K562 (cell line): ENCODE measurements at regions not wholly inside any gene's neighbourhood (a gene's known extent, or its start where the extent isn't known, plus 50 kb on each side); places are given as distances from the start of the nearest gene placed in this dataset.

ENCODE experiments used
- ATAC-seq: fragments of 200-7000 bp; cut with Tn5 transposase; 3 replicates; pipeline ENCODE4 v1.9.1; 2020; ENCODE audit warnings: moderate library complexity
- BruUV-seq: library from RNA; stranded (reverse); fragments of 400-500 nt; replicated peaks from 2 replicates; lab custom pipeline; 2021; lab: Mats Ljungman, UMichigan
- CTCF ChIA-PET: fragments of 300-600 bp; formaldehyde crosslinking; extraction: SDS; loops from one replicate; lab custom pipeline; 2021; ENCODE audit warnings: low intra/inter-chr PET ratio; lab: Yijun Ruan, JAX
- POLR2A ChIA-PET: fragments of 300-600, 350-650 bp; sonication (Branson Sonifier 250); formaldehyde crosslinking; extraction: SDS; loops from one replicate; lab custom pipeline; 2021; ENCODE audit warnings: antibody characterized with exemption, inconsistent platforms; lab: Yijun Ruan, JAX
- DNase-seq, 4 experiments: peaks; one replicate each; pipeline versions ENCODE4 v3.0.0 to v3.0.0-alpha.2; 2011 to 2018; ENCODE audit warnings: low spot score in 3 of 4, mixed read lengths in 3 of 4; ENCODE audit errors: extremely low read depth in 1 of 4
- FAIRE-seq: peaks from 2 replicates; lab custom pipeline; 2011; peaks lifted over from hg19 to GRCh38; lab: Jason Lieb, UNC
- H2AFZ ChIP-seq: 2 replicates; pipeline ENCODE4 v1.6.0; 2011; ENCODE audit warnings: low read depth, low read length, control low read depth, inconsistent platforms
- H3K27ac ChIP-seq: fragments of 200-600 bp; 3 replicates; pipeline ENCODE4 v1.8.0; 2011; ENCODE audit warnings: low read depth, mild to moderate bottlenecking, control low read depth, inconsistent platforms, low read length, moderate library complexity, mixed read lengths; ENCODE audit errors: extremely low read depth
- H3K27me3 ChIP-seq, 2 experiments: fragments of 300-600 bp in 1 of 2; 2 replicates in 1 of 2; 3 replicates in 1 of 2; pipeline versions ENCODE4 v1.6.0 to v1.8.0; 2011; ENCODE audit warnings: inconsistent platforms in 2 of 2, low read length in 2 of 2, mild to moderate bottlenecking in 1 of 2, mixed read lengths in 1 of 2, moderate library complexity in 1 of 2; ENCODE audit not compliant: control insufficient read depth in 2 of 2, insufficient read depth in 2 of 2
- H3K36me3 ChIP-seq: fragments of 300-600 bp; 3 replicates; pipeline ENCODE4 v1.8.0; 2011; ENCODE audit warnings: mild to moderate bottlenecking, low read length, inconsistent platforms; ENCODE audit not compliant: control insufficient read depth, insufficient read depth
- H3K4me1 ChIP-seq, 2 experiments: fragments of 200-600 bp in 1 of 2; replicated peaks in 1 of 2; 2 replicates in 1 of 2; 3 replicates in 1 of 2; pipeline versions ENCODE4 v1.5.1 to v1.8.0; 2011; ENCODE audit warnings: inconsistent platforms in 2 of 2, low read length in 2 of 2, mild to moderate bottlenecking in 1 of 2, mixed read lengths in 1 of 2, moderate library complexity in 1 of 2; ENCODE audit not compliant: control insufficient read depth in 2 of 2, insufficient read depth in 2 of 2
- H3K4me2 ChIP-seq: 2 replicates; pipeline ENCODE4 v1.6.1; 2011; ENCODE audit warnings: low read length, control low read depth, inconsistent platforms, mixed read lengths; ENCODE audit not compliant: insufficient read depth
- H3K4me3 ChIP-seq: fragments of 200-600 bp; sonication (generic), shearing (Covaris generic); 2 replicates; pipeline ENCODE4 v1.5.1; 2016; ENCODE audit warnings: control low read depth, inconsistent platforms
- H3K79me2 ChIP-seq: fragments of 200-600 bp; 3 replicates; pipeline ENCODE4 v1.8.0; 2011; ENCODE audit warnings: low read length, inconsistent platforms; ENCODE audit not compliant: control insufficient read depth, insufficient read depth
- H3K9ac ChIP-seq, 2 experiments: 2 replicates each; pipeline versions ENCODE4 v1.6.0 to v1.6.1; 2011; ENCODE audit warnings: low read depth in 2 of 2, low read length in 2 of 2, control low read depth in 1 of 2, inconsistent platforms in 1 of 2, mild to moderate bottlenecking in 1 of 2, mixed read lengths in 1 of 2; ENCODE audit not compliant: insufficient read depth in 1 of 2
- H3K9me1 ChIP-seq: one replicate; pipeline ENCODE4 v1.6.0; 2011; ENCODE audit warnings: inconsistent platforms, mild to moderate bottlenecking, low read length, moderate library complexity; ENCODE audit not compliant: control insufficient read depth, insufficient read depth
- H3K9me3 ChIP-seq: replicated peaks from 2 replicates; pipeline ENCODE4 v1.5.1; 2011; ENCODE audit warnings: low read depth, low read length, inconsistent platforms; ENCODE audit not compliant: control insufficient read depth, insufficient read depth
- H4K20me1 ChIP-seq: replicated peaks from 2 replicates; pipeline ENCODE4 v1.6.1; 2011; ENCODE audit warnings: low read length, inconsistent platforms, mixed read lengths; ENCODE audit not compliant: control insufficient read depth, insufficient read depth
- TBL1XR1 ChIP-seq, 2 experiments: IDR thresholded peaks; 2 replicates each; pipeline ENCODE4 v1.6.1; 2012; ENCODE audit warnings: improper control_type of control experiment in 2 of 2, low read length in 2 of 2, mild to moderate bottlenecking in 1 of 2
- WGBS: fragments of 100-300 bp; shearing (Covaris generic); methylation state at CpG from one replicate; pipeline ENCODE4 v1.1.6; 2016; ENCODE audit warnings: low coverage, mixed read lengths; ENCODE audit not compliant: insufficient coverage; ENCODE audit errors: missing lambda C conversion rate; 5-methylcytosine and 5-hydroxymethylcytosine counted together
- in situ Hi-C: fragments of 300-500 bp; cut with MboI; formaldehyde crosslinking; loops from 4 replicates; pipeline ENCODE4 v1.15.0; 2018; ENCODE audit warnings: inconsistent platforms, mixed read lengths
- intact Hi-C: fragments of 100-400 bp; cut with micrococcal nuclease; formaldehyde crosslinking; loops from 2 replicates; pipeline ENCODE4 v1.14.2; 2022
- TF ChIP-seq, protein P1 (sequence below), 3 experiments: IDR thresholded peaks in 2 of 3; conservative IDR thresholded peaks in 1 of 3; 2 replicates each; pipeline ENCODE4 v1.5.1; 2011 to 2012; ENCODE audit warnings: low read length in 3 of 3, mild to moderate bottlenecking in 3 of 3, control low read depth in 2 of 3, improper control_type of control experiment in 1 of 3, inconsistent platforms in 1 of 3, low read depth in 1 of 3, mixed read lengths in 1 of 3, moderate library complexity in 1 of 3; ENCODE audit not compliant: insufficient read depth in 2 of 3

DNA sequence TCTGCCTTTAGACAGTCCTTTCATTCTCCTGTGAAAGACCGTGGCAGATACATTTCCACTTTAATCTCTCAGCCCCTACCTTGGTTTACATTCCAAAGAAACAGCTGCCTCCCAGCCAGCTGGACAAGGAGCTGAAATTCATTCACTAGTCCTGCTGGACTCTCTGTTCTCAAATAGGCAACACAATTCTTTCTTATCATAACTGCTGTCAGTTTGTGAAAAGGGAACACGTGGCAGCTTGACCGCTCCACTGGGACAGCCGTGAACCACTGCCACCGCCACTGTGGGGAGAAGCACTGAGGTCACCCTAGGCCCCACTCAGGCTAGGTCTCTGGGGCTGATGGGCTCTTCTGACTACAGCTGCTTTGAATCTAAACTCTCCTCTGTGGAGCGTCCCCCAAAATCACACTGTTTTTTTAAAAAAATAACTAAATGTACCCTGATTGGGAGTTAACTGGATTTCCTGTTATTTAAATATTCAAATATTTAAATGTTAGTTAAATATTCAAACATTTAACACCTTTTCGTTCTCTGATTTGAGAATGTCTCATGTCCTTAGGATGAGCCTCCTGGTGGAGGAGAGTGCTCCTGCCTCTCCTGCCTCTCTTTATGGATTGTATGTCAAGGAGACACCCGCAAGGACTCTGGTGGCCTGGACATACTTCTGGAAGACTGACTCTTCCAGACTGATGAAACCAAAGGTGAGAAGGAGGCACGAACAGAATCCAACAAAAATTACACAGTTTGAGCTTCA, 120.1 kb downstream of the BOD1 start:
- peaks cover 0 to 3% of the 10 kb centered on the region in 2 experiments; a peak in 1 of 5 replicates for H3K4me1 ChIP-seq
- no TSS peak for BruUV-seq
- no peak overlapping the region for H3K4me2 ChIP-seq
- TF ChIP-seq TBL1XR1 (IDR thresholded peaks at IDR 0.05; ENCODE audit: low read length in 2 of 2), result no peak
- TF ChIP-seq, protein P1, sequence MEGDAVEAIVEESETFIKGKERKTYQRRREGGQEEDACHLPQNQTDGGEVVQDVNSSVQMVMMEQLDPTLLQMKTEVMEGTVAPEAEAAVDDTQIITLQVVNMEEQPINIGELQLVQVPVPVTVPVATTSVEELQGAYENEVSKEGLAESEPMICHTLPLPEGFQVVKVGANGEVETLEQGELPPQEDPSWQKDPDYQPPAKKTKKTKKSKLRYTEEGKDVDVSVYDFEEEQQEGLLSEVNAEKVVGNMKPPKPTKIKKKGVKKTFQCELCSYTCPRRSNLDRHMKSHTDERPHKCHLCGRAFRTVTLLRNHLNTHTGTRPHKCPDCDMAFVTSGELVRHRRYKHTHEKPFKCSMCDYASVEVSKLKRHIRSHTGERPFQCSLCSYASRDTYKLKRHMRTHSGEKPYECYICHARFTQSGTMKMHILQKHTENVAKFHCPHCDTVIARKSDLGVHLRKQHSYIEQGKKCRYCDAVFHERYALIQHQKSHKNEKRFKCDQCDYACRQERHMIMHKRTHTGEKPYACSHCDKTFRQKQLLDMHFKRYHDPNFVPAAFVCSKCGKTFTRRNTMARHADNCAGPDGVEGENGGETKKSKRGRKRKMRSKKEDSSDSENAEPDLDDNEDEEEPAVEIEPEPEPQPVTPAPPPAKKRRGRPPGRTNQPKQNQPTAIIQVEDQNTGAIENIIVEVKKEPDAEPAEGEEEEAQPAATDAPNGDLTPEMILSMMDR (IDR thresholded peaks at IDR 0.05 in 2 of 3, conservative IDR thresholded peaks at IDR 0.05 in 1 of 3; ENCODE audit: insufficient read depth in 2 of 3, low read depth in 1 of 3, low read length in 3 of 3), result 0 out of 6 replicates have a peak, but pooled peaks of 1 of the 3 experiments have one; percentile 12
- TF ChIP-seq, all 486 proteins: peak for 1
- ChIA-PET POLR2A (interaction anchor here (0.9 kb wide), 1 partner anchor 67 kb away, joined by 3 read pairs; no protein-coding TSS in a partner anchor), CTCF (no interaction called here)
- ATAC-seq (no peak), DNase-seq (no peak), FAIRE-seq (no peak)
- no peak overlapping the region for H3K27ac ChIP-seq
- H3K9me1 ChIP-seq, result no peaks in the 10 kb centered on the region
- WGBS, result 1% methylated on average over 9 of the region's 9 CpGs
- H3K9me3 ChIP-seq, result no peaks in the 10 kb centered on the region
- no peaks in the 10 kb centered on the region for H3K79me2 ChIP-seq
- intact Hi-C loops, result no loop called here
- peaks cover 32 to 61% of the 10 kb centered on the region in 2 experiments for H3K27me3 ChIP-seq
- no peaks in the 10 kb centered on the region for H4K20me1 ChIP-seq
- no peak overlapping the region for H2AFZ ChIP-seq
- in situ Hi-C loops, result no loop called here
- no peaks in the 10 kb centered on the region for H3K36me3 ChIP-seq
- no peak overlapping the region for H3K4me3 ChIP-seq
- no peak overlapping the region for H3K9ac ChIP-seq
